ENCODE measurements at regions not wholly inside any gene's neighbourhood (a gene's known extent, or its start where the extent isn't known, plus 50 kb on each side); places are given as distances from the start of the nearest gene placed in this dataset.
"Not testable (repeated sequence)": the region's sequence is repeated elsewhere in the genome, so short reads cannot be mapped to it uniquely, and the experiment has no call there.

DNA sequence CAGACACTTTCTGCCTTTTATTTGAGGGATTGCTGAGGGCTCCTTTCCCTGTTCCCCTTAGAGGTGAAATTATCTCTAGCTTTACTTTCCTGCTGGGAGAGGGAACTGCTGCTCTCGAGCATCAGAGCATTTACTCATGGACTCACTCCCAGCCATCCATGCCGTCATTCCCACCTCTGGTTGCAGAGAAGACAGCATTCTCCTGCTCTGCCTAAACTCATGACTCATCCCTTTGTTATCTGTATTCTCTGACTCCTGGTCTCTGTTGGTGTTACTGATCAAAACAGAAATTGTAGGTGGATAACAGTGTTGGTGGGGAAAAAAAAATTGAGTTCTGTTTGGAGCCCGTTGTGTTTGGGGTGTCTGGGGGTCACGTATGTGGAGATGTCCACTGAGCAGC is 159.3 kb downstream of the TTC8 start:
- intact Hi-C loops (cut with micrococcal nuclease): no loop called here

DNA sequence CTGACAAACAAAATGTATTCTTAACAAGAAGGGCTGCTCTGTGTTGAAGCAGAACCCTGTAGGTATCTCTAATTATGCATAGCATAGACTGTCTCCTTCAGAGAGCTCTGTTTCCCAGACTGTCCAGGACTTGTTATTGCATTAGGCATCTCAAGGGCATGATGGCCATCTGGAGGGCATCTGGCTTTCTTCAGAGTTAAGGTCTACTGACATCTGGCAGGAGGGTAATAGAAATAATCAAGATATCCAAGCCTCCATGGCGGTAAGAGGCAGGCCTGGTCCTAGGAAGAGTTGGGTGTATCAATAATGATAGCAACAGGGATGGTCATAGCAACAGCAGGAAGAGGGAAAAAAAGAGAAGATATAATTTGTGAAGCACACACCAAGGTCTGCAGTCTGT is 161.2 kb downstream of the TTC8 start:
- intact Hi-C loops (cut with micrococcal nuclease): no loop called here

DNA sequence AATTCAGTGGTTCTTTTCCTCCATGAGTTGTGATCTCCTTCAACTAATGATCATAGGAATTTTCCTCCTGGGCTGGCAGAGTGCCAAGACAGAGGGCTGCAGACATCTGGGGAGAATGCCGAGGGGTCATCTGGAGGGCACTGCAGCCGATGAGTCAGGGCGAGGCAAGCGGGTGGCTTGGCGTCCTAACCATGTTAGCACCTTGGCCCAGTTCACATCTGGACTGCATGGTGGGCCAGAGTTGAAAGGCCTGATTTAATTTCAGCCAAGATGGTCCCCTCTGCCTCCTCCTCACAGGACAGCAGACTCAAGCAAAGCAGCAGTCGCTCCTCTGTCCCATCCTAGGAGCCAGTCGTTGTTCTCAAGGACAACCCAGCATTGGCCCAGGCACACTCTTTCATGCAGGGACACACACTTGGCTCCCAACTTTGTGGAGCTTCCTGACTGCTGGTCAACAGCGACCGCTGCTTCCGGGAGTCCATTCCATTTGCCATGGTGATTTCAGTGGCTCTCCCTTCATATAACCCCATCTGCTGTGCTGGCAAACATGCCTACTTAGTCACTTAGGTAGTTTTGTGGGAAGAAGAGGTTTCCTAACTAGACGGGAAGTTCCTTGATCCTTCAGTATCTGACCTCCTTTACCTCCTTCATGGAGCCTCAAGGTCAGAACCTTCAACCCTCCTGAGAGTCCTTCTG is 161.8 kb downstream of the TTC8 start:
- intact Hi-C loops (cut with micrococcal nuclease): no loop called here

DNA sequence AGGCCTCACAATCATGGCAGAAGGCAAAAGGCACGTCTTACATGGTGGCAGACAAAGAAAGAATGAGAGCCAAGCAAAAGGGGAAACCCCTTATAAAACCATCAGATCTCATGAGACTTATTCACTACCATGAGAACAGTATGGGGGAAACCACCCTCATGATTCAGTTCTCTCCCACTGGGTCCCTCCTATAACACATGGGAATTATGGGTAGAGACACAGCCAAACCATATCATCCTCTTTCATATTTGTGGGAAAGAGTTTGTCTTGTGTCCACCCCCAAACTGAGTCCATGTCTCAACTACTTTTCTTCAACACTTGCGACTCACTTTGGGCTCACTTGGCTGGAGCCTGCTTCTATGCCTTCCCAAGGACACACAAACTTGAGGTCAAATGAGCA is 162.5 kb downstream of the TTC8 start:
- intact Hi-C loops (cut with micrococcal nuclease): not testable (repeated sequence)

DNA sequence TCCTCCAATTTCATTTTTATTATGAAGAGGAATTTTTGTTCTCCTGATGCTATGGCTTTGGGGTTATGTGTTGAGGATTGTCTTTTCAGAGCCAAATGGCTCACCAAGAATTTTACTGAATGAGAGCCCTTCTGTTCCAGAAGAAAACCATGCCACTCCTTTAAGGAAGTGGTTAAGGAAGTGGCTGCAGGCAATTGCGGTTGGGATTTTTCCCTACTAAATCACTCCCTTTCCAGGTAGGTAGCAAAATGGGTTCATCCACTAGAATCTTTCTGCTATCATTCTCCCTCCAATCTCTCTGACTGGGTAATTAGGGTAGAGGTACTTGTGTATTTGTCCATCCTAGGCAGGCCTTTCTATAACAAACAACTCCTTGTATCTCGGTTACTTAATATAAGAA is 163.1 kb downstream of the TTC8 start:
- intact Hi-C loops (cut with micrococcal nuclease): no loop called here

DNA sequence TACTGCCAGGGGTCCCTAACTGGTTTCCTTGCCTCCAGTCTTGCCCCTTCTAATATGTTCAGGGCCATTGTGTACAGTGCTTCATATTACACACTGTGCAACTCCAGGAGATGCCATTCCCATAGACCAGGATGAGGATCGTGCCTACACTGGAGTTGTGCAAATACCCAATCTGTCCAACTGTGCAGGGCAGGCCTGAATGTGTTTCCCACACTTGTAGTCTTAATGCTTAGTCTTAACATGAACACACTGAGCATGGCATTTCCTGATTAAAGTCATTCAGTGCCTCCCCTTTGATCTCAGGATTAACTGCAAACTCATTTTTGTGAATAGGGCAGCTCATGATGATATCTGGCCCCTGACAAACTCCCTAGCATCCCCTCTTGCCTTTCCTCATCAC is 165.5 kb downstream of the TTC8 start:
- intact Hi-C loops (cut with micrococcal nuclease): no loop called here

DNA sequence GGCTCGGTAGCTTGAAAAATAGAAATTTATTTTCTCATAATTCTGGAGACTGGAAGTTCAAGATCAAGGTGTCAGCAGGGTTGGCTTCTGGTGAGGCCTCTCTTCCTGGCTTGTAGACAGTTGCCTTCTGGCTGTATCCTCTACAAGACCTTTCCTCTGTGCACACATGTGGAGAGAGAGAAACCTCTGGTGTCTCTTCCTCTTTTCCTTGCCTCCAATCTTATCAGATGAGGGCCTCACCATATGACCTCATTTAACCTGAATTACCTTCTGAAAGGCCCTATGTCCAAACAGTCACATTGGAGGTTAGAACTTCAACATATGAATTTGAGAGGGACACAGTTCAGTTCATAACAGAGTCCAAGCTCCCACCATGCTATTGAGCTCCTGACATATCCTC is 166.4 kb downstream of the TTC8 start:
- intact Hi-C loops (cut with micrococcal nuclease): no loop called here

DNA sequence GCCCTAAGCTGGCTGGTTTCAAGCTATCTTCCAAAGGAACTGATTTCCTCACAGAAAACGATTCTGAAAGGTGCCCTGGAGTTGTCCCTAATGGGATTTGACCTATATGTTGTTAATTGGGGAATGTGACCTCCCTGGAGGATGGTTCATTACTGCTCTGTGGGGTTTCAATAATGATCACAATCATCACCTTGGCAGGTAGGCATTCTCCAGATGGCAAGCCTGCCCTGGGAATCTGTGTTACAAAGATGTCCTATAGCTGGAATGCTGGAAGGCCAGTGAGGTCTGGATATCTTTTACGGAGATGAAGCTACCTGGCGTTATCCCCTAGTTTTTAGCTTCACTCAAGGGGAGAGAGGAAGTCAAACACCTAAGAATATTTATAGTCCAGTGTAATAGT is 167.6 kb downstream of the TTC8 start:
- intact Hi-C loops (cut with micrococcal nuclease): no loop called here

DNA sequence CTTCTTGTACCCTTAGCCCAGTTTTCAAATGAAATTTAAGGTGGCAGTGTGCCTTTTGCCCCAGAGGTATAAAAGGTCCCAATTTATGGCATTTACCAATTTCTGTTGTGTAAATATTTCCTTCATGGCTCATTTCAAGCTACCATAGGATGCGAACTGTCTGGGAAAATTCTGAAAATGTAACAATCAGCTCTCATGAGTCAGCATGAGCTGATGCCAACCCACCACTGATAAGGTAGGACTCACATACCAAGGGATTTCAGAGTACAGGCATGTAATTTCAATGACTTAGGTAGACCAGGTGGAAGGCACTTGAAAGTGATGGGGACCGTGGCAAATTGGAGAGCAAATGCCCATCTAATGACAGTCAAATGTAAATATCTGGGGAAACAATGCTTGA is 169.5 kb downstream of the TTC8 start:
- intact Hi-C loops (cut with micrococcal nuclease): no loop called here

DNA sequence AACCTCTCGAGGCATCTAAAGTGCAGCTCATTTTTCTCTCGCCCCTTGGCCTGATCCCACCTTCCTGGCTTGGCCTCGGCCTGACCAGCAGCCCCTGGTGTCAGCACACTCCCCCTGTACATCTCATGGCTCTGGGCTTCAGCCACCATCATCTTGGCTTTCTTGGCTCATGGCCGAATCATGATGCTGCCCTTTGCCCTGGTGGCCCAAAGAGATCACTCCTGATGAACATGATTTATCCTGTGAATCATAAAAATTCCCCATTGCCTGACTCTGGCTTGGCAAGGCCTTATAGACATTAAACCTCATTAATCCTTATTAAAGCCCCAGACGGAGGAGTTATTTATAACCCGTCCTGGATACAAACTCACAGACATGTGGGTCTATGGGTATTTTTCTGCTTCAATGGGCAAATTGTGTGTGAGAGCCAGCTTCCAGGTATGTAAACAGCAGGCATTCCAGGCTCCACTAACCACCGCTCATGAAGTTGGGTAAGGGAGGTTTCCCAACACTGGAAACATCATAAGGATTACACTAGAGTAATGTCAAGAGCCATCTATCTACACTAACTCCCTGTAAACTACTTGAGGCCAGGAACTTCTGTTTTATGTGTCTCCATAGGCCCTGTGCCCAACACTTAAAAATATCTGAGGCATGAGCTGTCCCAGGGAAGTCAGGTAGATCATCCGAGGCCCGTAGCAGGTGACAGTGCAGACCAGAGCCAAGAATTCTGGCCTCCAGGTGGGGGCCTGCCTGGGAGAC is 171.2 kb downstream of the TTC8 start:
- intact Hi-C loops (cut with micrococcal nuclease): no loop called here

DNA sequence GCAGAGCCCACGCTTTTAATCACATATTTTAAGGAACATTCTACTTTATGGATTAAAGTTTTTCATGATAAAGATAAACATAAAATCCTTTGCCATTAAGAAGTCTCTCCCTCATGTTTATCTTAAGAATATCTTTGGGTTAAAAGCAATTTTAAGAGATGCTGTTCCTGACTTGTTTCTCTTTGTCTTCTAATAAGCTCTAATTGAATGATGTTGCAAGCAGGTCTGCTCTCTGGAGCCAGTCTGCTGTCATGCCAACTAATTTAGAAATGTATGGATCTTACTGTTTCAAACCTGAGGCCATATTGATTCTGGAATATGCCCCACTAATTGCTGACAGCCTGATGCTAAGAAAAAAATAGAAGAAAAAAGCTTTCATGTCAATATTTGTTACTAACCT is 173.6 kb downstream of the TTC8 start:
- intact Hi-C loops (cut with micrococcal nuclease): no loop called here

DNA sequence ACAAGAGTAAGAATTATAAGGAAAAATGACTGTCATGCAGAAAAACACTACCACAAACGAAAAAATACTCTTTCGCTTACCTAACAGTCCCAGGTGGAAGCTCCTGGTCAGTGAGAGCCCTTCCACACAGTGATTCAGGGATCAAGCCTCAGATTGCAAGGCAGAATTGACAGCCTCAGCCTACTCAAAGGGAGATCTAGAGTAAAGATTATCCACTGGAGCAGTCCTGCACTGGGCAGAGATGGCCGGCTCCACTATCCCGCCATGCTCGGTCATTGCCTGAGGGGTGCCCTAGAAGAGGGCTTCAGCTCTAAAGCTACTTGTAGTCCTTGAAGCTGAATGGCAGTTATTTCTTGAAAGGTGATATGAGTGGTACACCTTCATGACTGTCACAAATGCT is 174.7 kb downstream of the TTC8 start:
- intact Hi-C loops (cut with micrococcal nuclease): no loop called here

DNA sequence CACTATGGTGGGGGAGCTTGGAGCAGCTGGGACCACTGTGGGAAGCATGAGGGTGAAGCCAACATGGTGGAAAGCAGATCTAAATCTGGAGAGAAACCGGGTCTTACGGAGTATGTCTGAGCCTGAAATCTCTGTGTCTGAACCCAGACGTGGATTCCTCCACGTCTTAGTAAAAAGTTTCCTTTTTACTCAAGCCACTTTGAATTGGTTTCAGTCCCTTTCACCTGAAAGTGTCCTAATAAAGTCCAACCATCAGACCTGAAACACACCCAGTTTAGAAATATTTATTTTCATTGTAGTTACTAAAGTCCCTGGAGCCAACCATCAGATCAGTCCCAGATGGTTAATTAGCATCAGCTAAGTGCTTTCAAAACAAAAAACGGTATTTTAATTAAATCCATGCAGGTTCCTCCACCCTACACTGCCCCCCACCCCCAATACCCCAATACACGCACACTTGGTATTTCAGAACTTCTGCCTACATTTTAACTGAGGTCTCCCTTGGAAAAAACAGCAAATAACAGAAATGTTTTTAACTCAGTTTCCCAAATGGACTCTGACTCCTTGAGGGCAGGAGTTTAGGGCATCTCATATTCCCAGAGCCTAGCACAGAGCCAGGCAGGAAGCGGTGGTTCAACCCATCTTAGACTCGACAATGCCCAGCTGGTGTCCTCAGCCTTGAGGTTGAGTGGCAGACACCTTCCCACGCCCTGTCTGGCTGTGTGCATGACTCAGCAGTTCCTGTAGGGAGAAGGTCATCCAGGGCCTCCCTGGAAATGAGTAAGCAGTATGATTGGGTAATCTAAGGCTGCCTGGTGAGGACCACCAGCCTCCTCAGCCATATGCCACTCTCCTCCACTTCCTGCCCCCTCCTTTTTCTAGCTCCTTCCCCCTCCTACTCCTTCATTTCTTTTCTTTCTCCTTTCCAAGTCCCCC is 175.8 kb downstream of the TTC8 start:
- intact Hi-C loops (cut with micrococcal nuclease): no loop called here

DNA sequence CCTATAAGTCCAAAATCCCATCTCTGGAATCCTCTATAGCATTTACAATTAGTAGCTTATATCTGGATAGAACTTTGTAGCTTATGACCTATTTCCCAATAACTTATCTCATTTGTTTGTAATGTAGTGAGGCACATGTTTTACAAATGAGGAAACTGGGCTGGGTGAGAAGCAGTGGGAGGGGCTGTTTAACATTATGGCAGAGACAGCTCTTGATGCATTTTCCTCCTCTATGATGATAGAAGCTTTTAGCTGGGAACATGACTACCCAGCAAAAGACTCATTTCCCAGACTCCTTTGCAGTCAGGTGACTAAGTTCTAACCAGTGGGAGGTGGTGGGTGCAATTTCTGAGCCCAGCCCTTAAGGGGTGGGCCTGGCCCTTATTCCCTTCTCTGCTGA is 179.7 kb downstream of the TTC8 start:
- intact Hi-C loops (cut with micrococcal nuclease): no loop called here

DNA sequence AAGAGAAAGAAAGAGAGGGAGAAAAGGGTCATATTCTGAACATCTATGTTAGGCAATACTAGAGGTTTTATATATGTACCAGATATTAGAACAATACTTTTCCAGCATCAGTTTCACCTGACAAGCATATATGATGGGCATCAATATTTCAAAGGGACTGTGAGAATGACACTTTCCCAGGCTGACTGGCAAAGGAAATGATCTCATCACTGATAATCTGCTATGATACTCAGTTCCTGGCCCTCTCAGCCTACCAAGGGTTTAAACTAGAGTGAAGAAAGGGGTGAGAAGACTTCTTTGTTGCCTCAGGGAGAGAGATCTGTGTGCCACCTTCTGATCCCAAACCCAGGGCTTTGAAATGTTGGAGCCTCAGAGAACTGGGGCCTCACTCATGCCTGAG is 183.5 kb downstream of the TTC8 start:
- intact Hi-C loops (cut with micrococcal nuclease): no loop called here

DNA sequence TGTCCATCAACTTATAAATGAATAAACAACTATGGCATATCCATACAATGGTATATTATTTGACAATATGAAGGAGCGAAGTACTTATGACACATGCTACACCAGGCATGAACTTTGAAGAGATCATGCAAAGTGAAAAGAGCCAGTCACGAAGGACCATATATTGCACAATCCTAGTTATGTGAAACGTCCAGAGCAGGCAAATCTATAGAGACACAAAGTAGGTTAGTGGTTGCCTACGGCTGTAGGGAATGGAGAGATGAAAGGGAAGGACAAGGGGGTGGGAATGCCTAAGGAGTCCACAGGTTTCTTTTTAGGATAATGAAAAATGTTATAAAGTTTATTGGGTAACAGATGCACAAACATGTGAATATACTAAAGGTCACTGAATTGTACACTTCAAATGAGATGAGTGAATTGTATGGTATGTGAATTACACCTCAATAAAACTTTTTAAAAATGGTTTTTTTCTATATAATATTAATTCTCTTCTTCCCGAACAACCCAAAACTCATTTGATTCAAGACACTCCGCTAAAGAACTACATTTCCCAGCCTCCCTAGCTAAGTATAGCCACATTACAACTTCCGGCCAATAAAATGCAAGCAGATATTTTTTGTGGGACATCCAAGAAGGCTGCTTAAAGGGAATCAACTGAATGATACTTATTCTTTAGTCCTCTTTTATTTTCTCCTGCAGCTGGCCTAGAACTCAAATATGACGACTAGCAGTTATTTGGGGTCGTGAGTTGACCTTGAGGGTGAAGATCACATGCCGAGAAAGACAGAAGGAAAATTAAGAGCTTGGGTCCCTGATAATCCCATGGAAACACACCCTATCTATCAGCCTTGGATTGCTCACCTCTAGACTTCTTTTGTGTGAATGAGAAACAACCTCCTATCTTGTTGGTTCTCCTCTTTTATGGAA is 187.2 kb downstream of the TTC8 start:
- intact Hi-C loops (cut with micrococcal nuclease): no loop called here

DNA sequence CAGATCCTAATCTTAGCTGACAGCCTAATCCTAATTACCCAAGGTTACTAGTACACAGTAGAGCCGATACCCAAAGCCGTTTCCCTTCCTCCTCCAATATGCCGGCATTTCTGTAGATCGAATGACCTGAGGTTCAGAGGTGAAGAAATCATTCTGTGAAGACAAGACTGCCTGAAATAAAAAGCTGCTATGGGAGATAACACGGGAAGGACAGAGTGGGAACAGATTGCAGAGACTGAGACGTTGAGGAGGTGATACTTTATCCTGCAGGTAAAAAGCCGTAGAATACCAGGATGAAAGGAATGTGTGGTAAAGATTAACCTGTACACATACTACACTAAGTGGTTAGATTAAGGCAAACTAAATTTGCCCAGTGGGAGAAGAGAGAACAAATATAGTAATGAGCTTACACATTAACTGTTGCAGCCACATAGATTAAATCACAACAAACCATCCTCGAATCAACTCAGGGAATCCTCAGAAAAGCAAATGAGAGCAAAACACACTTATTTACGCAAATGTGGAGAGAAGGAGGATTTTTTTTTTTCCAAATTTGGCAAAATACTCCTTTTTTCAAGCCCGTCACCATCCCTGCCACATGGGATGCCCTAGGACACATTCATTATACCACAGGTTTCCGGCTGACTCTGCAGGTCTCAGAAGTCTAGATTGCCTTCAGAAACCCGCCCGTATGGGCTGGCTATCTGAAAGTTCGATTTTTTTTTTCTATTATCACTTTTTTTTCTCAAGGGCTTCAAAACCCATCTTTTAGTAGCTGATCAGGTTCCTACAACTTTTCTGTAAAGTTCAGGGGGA is 188.0 kb downstream of the TTC8 start:
- intact Hi-C loops (cut with micrococcal nuclease): no loop called here

DNA sequence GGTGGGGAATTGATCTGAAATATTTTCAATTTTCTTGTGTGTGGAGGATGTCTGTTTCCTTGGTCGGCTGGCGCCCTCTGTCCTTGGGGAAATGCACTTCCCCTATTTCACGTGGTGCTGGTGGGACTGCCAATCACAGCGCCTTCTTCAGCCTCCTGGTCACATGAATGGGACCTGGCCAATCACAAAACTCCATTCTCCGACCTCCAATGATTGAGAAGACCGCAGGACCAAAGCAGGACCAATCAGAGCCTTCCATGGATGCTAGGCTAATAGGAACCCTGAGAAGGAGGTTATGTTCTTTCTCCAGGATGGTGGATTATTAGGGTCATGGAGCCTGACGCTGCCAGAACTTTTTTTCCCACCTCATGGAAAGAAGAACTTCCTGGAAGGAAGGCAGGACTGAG is 188.7 kb downstream of the TTC8 start:
- intact Hi-C loops (cut with micrococcal nuclease): no loop called here

DNA sequence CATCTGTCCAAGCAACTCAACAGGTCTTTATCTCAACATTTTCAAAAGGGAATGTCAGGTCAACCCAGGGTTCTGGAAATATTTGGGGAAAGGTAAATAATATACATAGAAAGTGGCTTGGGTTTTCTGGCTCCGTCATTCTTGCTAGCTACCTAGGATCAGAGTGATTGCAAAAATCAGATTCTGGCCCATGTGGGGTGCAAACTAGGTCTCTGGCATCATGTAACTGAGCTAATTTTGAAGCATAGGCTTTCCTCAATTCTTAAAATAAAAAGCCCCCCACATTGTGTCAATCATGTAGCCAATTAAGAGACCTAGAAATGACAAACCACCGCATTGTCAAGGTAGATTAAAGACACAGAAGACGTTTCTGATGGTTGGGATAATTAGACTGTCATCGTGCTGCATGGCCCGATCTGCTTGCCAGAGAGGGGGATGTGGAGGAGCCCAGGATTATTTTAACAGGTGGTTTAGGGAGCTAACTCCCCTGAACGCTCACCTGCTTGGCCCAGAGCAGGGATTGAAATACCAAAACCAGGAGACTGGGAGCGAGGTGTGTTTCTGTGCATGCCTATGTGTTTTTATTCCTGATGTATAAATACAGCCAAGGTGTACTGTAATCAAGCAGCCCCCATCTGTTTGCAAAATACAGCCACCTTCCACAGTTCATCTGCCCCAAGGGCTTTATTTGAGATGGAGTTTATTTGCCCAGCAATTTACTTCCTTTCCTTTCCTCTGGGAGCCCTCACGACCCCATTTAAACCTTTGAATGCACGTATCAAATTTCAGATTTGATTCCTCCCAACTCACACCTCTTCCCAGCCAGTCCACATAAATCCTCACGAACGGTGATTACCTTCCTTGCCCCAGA is 189.5 kb downstream of the TTC8 start:
- intact Hi-C loops (cut with micrococcal nuclease): no loop called here
